ENCODE measurements at regions not wholly inside any gene's neighbourhood (a gene's known extent, or its start where the extent isn't known, plus 50 kb on each side); places are given as distances from the start of the nearest gene placed in this dataset.
A peak's percentile ranks its signal among the peaks of the same experiment; 100 is the strongest.

DNA sequence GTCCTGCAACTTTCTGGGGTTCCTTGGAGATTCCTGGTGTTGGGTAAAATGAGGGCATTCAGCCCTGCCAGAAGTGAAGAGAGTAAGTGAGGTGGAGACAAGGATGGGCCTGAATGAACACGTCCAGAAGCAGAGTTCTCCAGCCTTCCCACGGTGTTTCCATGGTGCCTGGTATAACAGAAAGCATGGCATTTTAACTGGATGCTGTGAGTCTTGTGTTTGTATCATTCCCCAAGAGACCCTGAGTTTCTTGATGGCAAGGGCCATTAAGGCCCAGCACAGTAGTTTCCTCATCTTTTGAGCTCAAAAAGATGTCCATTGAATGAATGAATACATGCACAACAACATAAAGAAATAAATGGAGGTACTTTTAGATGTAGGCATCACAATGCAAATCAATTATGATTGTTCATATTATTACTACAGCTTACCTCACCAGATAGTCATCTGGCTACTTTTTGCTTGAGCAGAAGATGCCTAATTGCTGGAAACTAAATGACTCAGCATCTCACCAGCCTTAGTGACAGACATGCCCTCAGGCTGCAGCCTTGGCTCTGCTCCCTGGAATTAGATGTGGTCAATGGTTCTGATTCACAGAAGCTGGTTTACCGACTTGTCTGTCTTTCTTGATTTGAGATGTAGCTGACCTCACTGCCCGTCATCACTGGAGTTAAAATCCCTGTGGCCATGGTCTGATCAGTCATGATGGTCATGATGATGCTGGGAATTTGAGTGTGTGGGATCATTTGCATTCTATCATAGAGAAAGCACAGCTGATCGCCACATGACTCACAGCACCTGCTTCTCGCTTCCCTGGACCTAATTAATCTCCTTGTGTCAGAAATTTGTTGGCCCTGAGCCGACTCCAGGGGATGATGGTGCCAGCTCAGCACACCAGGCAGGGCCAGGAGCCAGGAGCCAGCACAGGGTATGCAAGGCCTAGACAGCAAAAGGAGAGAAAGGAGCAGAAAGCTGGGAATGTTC lies 83.9 kb downstream of the CXCL12 start:
- Histone ChIP-seq H3K9ac (ENCODE audit: low read depth, low read length) (no peak overlapping the region), H3K9me3 (replicated peaks; ENCODE audit: low read length) (no peaks in the 10 kb centered on the region), H3K4me1 (ENCODE audit: control insufficient read depth, insufficient read depth, low read length) (peaks cover 19% of the 10 kb centered on the region), H3K4me2 (ENCODE audit: low read length) (peak overlapping the region; percentile 8), H3K27me3 (ENCODE audit: control insufficient read depth, insufficient read depth, low read length) (no peaks in the 10 kb centered on the region), H3K36me3 (ENCODE audit: insufficient read depth, low read length) (no peaks in the 10 kb centered on the region), H3K4me3 (ENCODE audit: low read length) (no peak overlapping the region)

DNA sequence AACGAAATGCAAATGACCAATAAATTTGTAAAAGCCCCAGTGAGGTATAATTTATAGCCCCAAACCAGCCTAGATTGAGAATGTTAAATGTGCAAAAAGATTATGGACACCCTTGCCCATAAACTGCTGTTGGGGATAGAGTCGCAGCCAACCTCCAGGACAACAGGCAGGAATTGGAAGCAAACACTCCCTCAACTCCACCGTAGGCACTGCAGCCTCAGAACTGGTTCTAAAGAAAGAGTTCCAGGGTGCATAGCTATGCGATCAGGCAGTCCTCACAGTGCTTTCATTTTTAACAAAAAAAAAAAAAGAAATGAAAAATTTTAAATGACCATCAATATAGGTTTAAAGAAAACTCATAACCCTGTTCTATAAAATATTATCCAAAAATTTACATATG lies 86.2 kb downstream of the CXCL12 start:
- H3K4me3 ChIP-seq (ENCODE audit: low read length): no peak overlapping the region
- H3K4me1 ChIP-seq (ENCODE audit: control insufficient read depth, insufficient read depth, low read length): peaks cover 21% of the 10 kb centered on the region
- H3K36me3 ChIP-seq (ENCODE audit: insufficient read depth, low read length): no peaks in the 10 kb centered on the region
- no peak overlapping the region for H3K9ac ChIP-seq (ENCODE audit: low read depth, low read length)
- no peak overlapping the region for H3K4me2 ChIP-seq (ENCODE audit: low read length)
- no peaks in the 10 kb centered on the region for H3K27me3 ChIP-seq (ENCODE audit: control insufficient read depth, insufficient read depth, low read length)
- no peaks in the 10 kb centered on the region for H3K9me3 ChIP-seq (replicated peaks; ENCODE audit: low read length)

DNA sequence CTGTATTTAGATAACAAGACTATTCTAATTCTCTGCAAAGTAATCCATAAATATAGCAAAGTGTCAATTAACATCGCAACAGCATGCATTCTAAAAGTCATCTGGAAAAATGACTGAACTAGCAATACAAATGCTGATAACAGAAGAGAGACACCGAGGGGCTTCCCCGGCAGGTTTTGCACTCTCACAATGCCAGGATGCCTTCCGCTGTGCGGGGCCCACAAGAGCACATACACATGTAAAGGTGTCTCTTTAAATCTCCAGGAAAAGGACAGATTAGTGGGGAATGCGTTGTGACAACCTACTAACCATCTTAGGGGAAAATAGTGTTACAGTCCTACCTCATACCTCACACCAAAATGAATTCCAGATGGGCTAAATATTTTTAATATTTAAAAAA lies 86.9 kb downstream of the CXCL12 start:
- H3K36me3 ChIP-seq (ENCODE audit: insufficient read depth, low read length): no peaks in the 10 kb centered on the region
- no peak overlapping the region for H3K4me2 ChIP-seq (ENCODE audit: low read length)
- no peaks in the 10 kb centered on the region for H3K27me3 ChIP-seq (ENCODE audit: control insufficient read depth, insufficient read depth, low read length)
- H3K4me1 ChIP-seq (ENCODE audit: control insufficient read depth, insufficient read depth, low read length): peaks cover 21% of the 10 kb centered on the region
- no peaks in the 10 kb centered on the region for H3K9me3 ChIP-seq (replicated peaks; ENCODE audit: low read length)
- no peak overlapping the region for H3K9ac ChIP-seq (ENCODE audit: low read depth, low read length)
- no peak overlapping the region for H3K4me3 ChIP-seq (ENCODE audit: low read length)

GRCh38 chr10:44295644-44296241 lies 89.2 kb downstream of the CXCL12 start:
- H3K9me3 ChIP-seq (replicated peaks; ENCODE audit: low read length): no peaks in the 10 kb centered on the region
- no peak overlapping the region for H3K4me3 ChIP-seq (ENCODE audit: low read length)
- H3K4me2 ChIP-seq (ENCODE audit: low read length): no peak overlapping the region
- no peaks in the 10 kb centered on the region for H3K36me3 ChIP-seq (ENCODE audit: insufficient read depth, low read length)
- peaks cover 12% of the 10 kb centered on the region for H3K4me1 ChIP-seq (ENCODE audit: control insufficient read depth, insufficient read depth, low read length)
- no peaks in the 10 kb centered on the region for H3K27me3 ChIP-seq (ENCODE audit: control insufficient read depth, insufficient read depth, low read length)
- no peak overlapping the region for H3K9ac ChIP-seq (ENCODE audit: low read depth, low read length)

- peaks cover 5% of the 10 kb centered on the region for H3K4me1 ChIP-seq (ENCODE audit: control insufficient read depth, insufficient read depth, low read length)
- no peak overlapping the region for H3K4me3 ChIP-seq (ENCODE audit: low read length)
- no peaks in the 10 kb centered on the region for H3K9me3 ChIP-seq (replicated peaks; ENCODE audit: low read length)
- no peaks in the 10 kb centered on the region for H3K36me3 ChIP-seq (ENCODE audit: insufficient read depth, low read length)
- H3K4me2 ChIP-seq (ENCODE audit: low read length): no peak overlapping the region
- no peak overlapping the region for H3K9ac ChIP-seq (ENCODE audit: low read depth, low read length)
- H3K27me3 ChIP-seq (ENCODE audit: control insufficient read depth, insufficient read depth, low read length): no peaks in the 10 kb centered on the region
Measured at GRCh38 chr10:44294726-44295412, 90.0 kb downstream of the CXCL12 start.

GRCh38 chr10:44293842-44294241 lies 91.1 kb downstream of the CXCL12 start:
- no peak overlapping the region for H3K4me2 ChIP-seq (ENCODE audit: low read length)
- no peak overlapping the region for H3K9ac ChIP-seq (ENCODE audit: low read depth, low read length)
- H3K4me3 ChIP-seq (ENCODE audit: low read length): no peak overlapping the region
- H3K36me3 ChIP-seq (ENCODE audit: insufficient read depth, low read length): no peaks in the 10 kb centered on the region
- no peaks in the 10 kb centered on the region for H3K9me3 ChIP-seq (replicated peaks; ENCODE audit: low read length)
- no peaks in the 10 kb centered on the region for H3K27me3 ChIP-seq (ENCODE audit: control insufficient read depth, insufficient read depth, low read length)
- peaks cover 5% of the 10 kb centered on the region for H3K4me1 ChIP-seq (ENCODE audit: control insufficient read depth, insufficient read depth, low read length)

DNA sequence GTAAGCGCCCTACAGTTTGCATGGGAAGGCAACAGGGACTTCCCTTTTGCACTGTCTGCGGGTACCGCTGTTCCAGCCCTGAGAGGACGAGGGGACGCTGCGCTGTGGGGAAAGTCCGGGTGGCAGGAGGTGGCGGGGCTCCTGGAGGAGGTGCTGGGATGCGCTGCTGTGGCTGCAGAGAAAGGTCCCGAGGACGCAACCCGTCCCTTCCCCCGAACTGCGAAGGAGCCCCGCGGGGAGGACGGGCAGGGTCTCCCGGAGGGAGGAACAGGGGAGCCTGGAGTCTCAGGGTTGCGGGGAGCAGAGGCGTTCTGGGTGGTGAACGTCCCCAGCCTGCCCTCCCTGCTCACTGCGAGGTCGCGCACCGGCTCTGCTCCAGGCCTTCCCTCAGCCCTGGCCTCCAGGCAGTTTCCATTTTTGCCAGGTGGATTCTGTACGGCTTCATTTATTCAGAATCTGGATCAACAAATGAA lies 91.6 kb downstream of the CXCL12 start:
- H3K27me3 ChIP-seq (ENCODE audit: control insufficient read depth, insufficient read depth, low read length): no peaks in the 10 kb centered on the region
- no peak overlapping the region for H3K9ac ChIP-seq (ENCODE audit: low read depth, low read length)
- no peaks in the 10 kb centered on the region for H3K9me3 ChIP-seq (replicated peaks; ENCODE audit: low read length)
- no peak overlapping the region for H3K4me2 ChIP-seq (ENCODE audit: low read length)
- H3K4me3 ChIP-seq (ENCODE audit: low read length): no peak overlapping the region
- H3K4me1 ChIP-seq (ENCODE audit: control insufficient read depth, insufficient read depth, low read length): peaks cover 5% of the 10 kb centered on the region
- no peaks in the 10 kb centered on the region for H3K36me3 ChIP-seq (ENCODE audit: insufficient read depth, low read length)

DNA sequence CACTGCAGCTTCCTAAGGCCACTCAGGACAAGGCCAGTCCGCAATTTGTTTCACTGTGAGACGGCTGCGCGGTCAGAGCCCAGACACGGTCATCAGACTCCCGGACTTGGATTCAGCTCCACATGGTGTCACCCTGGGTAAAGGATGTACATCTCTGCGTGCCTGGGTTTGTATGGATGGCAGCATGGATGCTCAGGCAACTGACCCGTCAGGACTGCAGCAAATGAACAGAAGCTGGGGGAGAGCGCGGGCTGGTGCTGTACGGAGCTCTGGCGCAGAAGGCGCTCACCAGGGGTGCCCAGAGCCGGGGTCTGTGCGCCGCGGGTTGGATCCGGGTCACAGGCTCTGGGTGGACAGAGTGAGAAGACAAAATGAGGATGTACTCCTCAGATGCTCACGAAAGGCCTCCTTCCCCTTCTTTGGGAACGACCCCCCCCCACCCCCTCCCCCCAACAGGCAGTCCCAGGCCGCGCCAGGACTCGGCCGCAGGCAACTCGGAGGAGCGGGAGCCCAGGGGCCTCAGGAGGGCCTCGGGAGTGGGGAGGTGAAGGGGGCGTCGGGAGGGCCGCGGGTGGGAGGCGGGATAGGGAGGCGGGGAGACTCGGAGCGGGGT lies 92.4 kb downstream of the CXCL12 start:
- Histone ChIP-seq H3K36me3 (ENCODE audit: insufficient read depth, low read length) (no peaks in the 10 kb centered on the region), H3K4me2 (ENCODE audit: low read length) (no peak overlapping the region), H3K9me3 (replicated peaks; ENCODE audit: low read length) (no peaks in the 10 kb centered on the region), H3K4me1 (ENCODE audit: control insufficient read depth, insufficient read depth, low read length) (peaks cover 5% of the 10 kb centered on the region), H3K9ac (ENCODE audit: low read depth, low read length) (no peak overlapping the region), H3K4me3 (ENCODE audit: low read length) (no peak overlapping the region), H3K27me3 (ENCODE audit: control insufficient read depth, insufficient read depth, low read length) (peaks cover 4% of the 10 kb centered on the region)

- H3K4me3 ChIP-seq (ENCODE audit: low read length): no peak overlapping the region
- H3K4me2 ChIP-seq (ENCODE audit: low read length): no peak overlapping the region
- H3K36me3 ChIP-seq (ENCODE audit: insufficient read depth, low read length): no peaks in the 10 kb centered on the region
- H3K9ac ChIP-seq (ENCODE audit: low read depth, low read length): no peak overlapping the region
- peaks cover 12% of the 10 kb centered on the region for H3K27me3 ChIP-seq (ENCODE audit: control insufficient read depth, insufficient read depth, low read length)
- H3K9me3 ChIP-seq (replicated peaks; ENCODE audit: low read length): no peaks in the 10 kb centered on the region
- peaks cover 5% of the 10 kb centered on the region for H3K4me1 ChIP-seq (ENCODE audit: control insufficient read depth, insufficient read depth, low read length)
Measured at GRCh38 chr10:44291091-44291490, 93.8 kb downstream of the CXCL12 start.

GRCh38 chr10:44289125-44289524 lies 95.8 kb downstream of the CXCL12 start:
- no peak overlapping the region for H3K9ac ChIP-seq (ENCODE audit: low read depth, low read length)
- H3K36me3 ChIP-seq (ENCODE audit: insufficient read depth, low read length): no peaks in the 10 kb centered on the region
- H3K9me3 ChIP-seq (replicated peaks; ENCODE audit: low read length): no peaks in the 10 kb centered on the region
- H3K4me2 ChIP-seq (ENCODE audit: low read length): no peak overlapping the region
- no peaks in the 10 kb centered on the region for H3K4me1 ChIP-seq (ENCODE audit: control insufficient read depth, insufficient read depth, low read length)
- no peak overlapping the region for H3K4me3 ChIP-seq (ENCODE audit: low read length)
- H3K27me3 ChIP-seq (ENCODE audit: control insufficient read depth, insufficient read depth, low read length): peaks cover 27% of the 10 kb centered on the region

GRCh38 chr10:44287408-44287807 lies 97.5 kb downstream of the CXCL12 start:
- Histone ChIP-seq H3K4me3 (ENCODE audit: low read length) (no peak overlapping the region), H3K27me3 (ENCODE audit: control insufficient read depth, insufficient read depth, low read length) (peaks cover 28% of the 10 kb centered on the region), H3K9ac (ENCODE audit: low read depth, low read length) (no peak overlapping the region), H3K4me1 (ENCODE audit: control insufficient read depth, insufficient read depth, low read length) (no peaks in the 10 kb centered on the region), H3K4me2 (ENCODE audit: low read length) (no peak overlapping the region), H3K9me3 (replicated peaks; ENCODE audit: low read length) (no peaks in the 10 kb centered on the region), H3K36me3 (ENCODE audit: insufficient read depth, low read length) (no peaks in the 10 kb centered on the region)

All from skeletal muscle satellite cell (primary cell).